SK-N-SH treated with all-trans-retinoic acid at 6 μM for 48 hours (cell line): ENCODE measurements at regions not wholly inside any gene's neighbourhood (a gene's known extent, or its start where the extent isn't known, plus 50 kb on each side); places are given as distances from the start of the nearest gene placed in this dataset.

ENCODE experiments used
- ATAC-seq: fragments of 200-7000 bp; cut with Tn5 transposase; 3 replicates; pipeline ENCODE4 v1.9.1; 2020; ENCODE audit warnings: mild to moderate bottlenecking, moderate library complexity
- ARNTL ChIP-seq: fragments of 450-650 bp; formaldehyde crosslinking; IDR thresholded peaks from 2 replicates; pipeline ENCODE4 v1.5.0; 2020; ENCODE audit warnings: low read depth, mild to moderate bottlenecking, moderate library complexity, borderline replicate concordance
- CREB5 ChIP-seq: fragments of 250-450 bp; sonication (Bioruptor Pico); IDR thresholded peaks from 2 replicates; pipeline ENCODE4 v1.5.1; 2020; ENCODE audit warnings: low read depth, mild to moderate bottlenecking, moderate library complexity
- CSDC2 ChIP-seq: fragments of 250-450 bp; sonication (Bioruptor Pico); IDR thresholded peaks from 2 replicates; pipeline ENCODE4 v1.5.0; 2020; ENCODE audit warnings: mild to moderate bottlenecking, moderate library complexity
- CSRNP3 ChIP-seq: fragments of 250-450 bp; sonication (Bioruptor Pico); IDR thresholded peaks from 2 replicates; pipeline ENCODE4 v1.5.1; 2021; ENCODE audit warnings: mild to moderate bottlenecking, moderate library complexity
- ESRRG ChIP-seq: fragments of 250-450 bp; sonication (Bioruptor Pico); IDR thresholded peaks from 2 replicates; pipeline ENCODE4 v1.6.1; 2021; ENCODE audit warnings: mild to moderate bottlenecking
- GLIS3 ChIP-seq: fragments of 250-450 bp; sonication (Bioruptor Pico); IDR thresholded peaks from 2 replicates; pipeline ENCODE4 v1.5.0; 2020; ENCODE audit warnings: mild to moderate bottlenecking, moderate library complexity
- ISL1 ChIP-seq: fragments of 250-450 bp; sonication (Bioruptor Pico); IDR thresholded peaks from 2 replicates; pipeline ENCODE4 v2.1.2; 2022; ENCODE audit warnings: mild to moderate bottlenecking, moderate library complexity
- OSR1 ChIP-seq: fragments of 250-450 bp; sonication (Bioruptor Pico); IDR thresholded peaks from 2 replicates; pipeline ENCODE4 v1.8.0; 2022; ENCODE audit warnings: moderate library complexity, mild to moderate bottlenecking, inconsistent platforms
- PATZ1 ChIP-seq: fragments of 250-450 bp; sonication (Bioruptor Pico); IDR thresholded peaks from 2 replicates; pipeline ENCODE4 v1.8.0; 2020; ENCODE audit warnings: mild to moderate bottlenecking, moderate library complexity, borderline replicate concordance
- POU6F1 ChIP-seq: fragments of 250-450 bp; sonication (Bioruptor Pico); IDR thresholded peaks from 2 replicates; pipeline ENCODE4 v1.8.0; 2021; ENCODE audit warnings: low read depth, mild to moderate bottlenecking, moderate library complexity, borderline replicate concordance
- PPARA ChIP-seq: fragments of 250-450 bp; sonication (Bioruptor Pico); IDR thresholded peaks from 2 replicates; pipeline ENCODE4 v1.5.0; 2020; ENCODE audit warnings: mild to moderate bottlenecking, borderline replicate concordance
- SNAI2 ChIP-seq: fragments of 250-450 bp; sonication (Bioruptor Pico); IDR thresholded peaks from 2 replicates; pipeline ENCODE4 v1.5.0; 2020; ENCODE audit warnings: mild to moderate bottlenecking, moderate library complexity
- TCF4 ChIP-seq: fragments of 250-450 bp; sonication (Bioruptor Pico); IDR thresholded peaks from 2 replicates; pipeline ENCODE4 v1.8.0; 2021; ENCODE audit warnings: mild to moderate bottlenecking, moderate library complexity, borderline replicate concordance
- TOX ChIP-seq: fragments of 250-450 bp; sonication (Bioruptor Pico); IDR thresholded peaks from 2 replicates; pipeline ENCODE4 v1.8.0; 2021; ENCODE audit warnings: mild to moderate bottlenecking, moderate library complexity, borderline replicate concordance
- TSHZ2 ChIP-seq: fragments of 250-450 bp; sonication (Bioruptor Pico); IDR thresholded peaks from 2 replicates; pipeline ENCODE4 v1.5.0; 2020; ENCODE audit warnings: mild to moderate bottlenecking, moderate library complexity
- ZC3H10 ChIP-seq: fragments of 250-450 bp; sonication (Bioruptor Pico); IDR thresholded peaks from 2 replicates; pipeline ENCODE4 v1.5.1; 2021; ENCODE audit warnings: mild to moderate bottlenecking, moderate library complexity
- ZFP3 ChIP-seq: fragments of 250-450 bp; sonication (Bioruptor Pico); IDR thresholded peaks from 2 replicates; pipeline ENCODE4 v1.5.0; 2020; ENCODE audit warnings: mild to moderate bottlenecking, moderate library complexity
- ZFP30 ChIP-seq: fragments of 450-650 bp; formaldehyde crosslinking; IDR thresholded peaks from 2 replicates; pipeline ENCODE4 v1.5.0; 2022; ENCODE audit warnings: mild to moderate bottlenecking, moderate library complexity
- ZNF565 ChIP-seq: fragments of 450-650 bp; formaldehyde crosslinking; conservative IDR thresholded peaks from 2 replicates; pipeline ENCODE4 v1.5.0; 2020; ENCODE audit warnings: low read depth, mild to moderate bottlenecking, moderate library complexity
- ZNF70 ChIP-seq: fragments of 450-650 bp; formaldehyde crosslinking; IDR thresholded peaks from 2 replicates; pipeline ENCODE4 v1.5.0; 2020; ENCODE audit warnings: mild to moderate bottlenecking, moderate library complexity
- ZNF8 ChIP-seq: fragments of 450-650 bp; formaldehyde crosslinking; IDR thresholded peaks from 2 replicates; pipeline ENCODE4 v1.5.0; 2020; ENCODE audit warnings: mild to moderate bottlenecking, moderate library complexity

GRCh38 chr3:144343343-144343742, 371.7 kb downstream of the DIPK2A start:
- no peak for ATAC-seq

GRCh38 chr3:144343777-144344176, 372.2 kb downstream of the DIPK2A start:
- no peak for ATAC-seq
- no peak for TF ChIP-seq ZC3H10
- no peak for TF ChIP-seq ZNF70
- TF ChIP-seq PPARA (CRISPR knock-in tag): no peak
- TF ChIP-seq ZNF565: no peak
- TF ChIP-seq GLIS3 (CRISPR knock-in tag): no peak
- TF ChIP-seq ISL1 (CRISPR knock-in tag): no peak
- TF ChIP-seq ZFP3 (CRISPR knock-in tag): no peak
- no peak for TF ChIP-seq ZNF8 (CRISPR knock-in tag)
- TF ChIP-seq TOX (CRISPR knock-in tag): no peak
- TF ChIP-seq POU6F1 (CRISPR knock-in tag): no peak

More at GRCh38 chr3:144343343-144343742, 371.7 kb downstream of the DIPK2A start:
- TF ChIP-seq CREB5 (CRISPR knock-in tag) (no peak), ZNF8 (CRISPR knock-in tag) (no peak), ZNF565 (no peak), PPARA (CRISPR knock-in tag) (no peak), ISL1 (CRISPR knock-in tag) (no peak), TSHZ2 (CRISPR knock-in tag) (no peak), CSRNP3 (CRISPR knock-in tag) (no peak), ESRRG (CRISPR knock-in tag) (no peak), SNAI2 (CRISPR knock-in tag) (no peak), ZFP3 (CRISPR knock-in tag) (no peak), OSR1 (CRISPR knock-in tag) (no peak), ARNTL (CRISPR knock-in tag) (no peak), TOX (CRISPR knock-in tag) (no peak), ZFP30 (CRISPR knock-in tag) (no peak), ZC3H10 (no peak), TCF4 (CRISPR knock-in tag) (no peak), POU6F1 (CRISPR knock-in tag) (no peak), CSDC2 (CRISPR knock-in tag) (no peak), GLIS3 (CRISPR knock-in tag) (no peak), PATZ1 (CRISPR knock-in tag) (no peak)
- TF ChIP-seq, all 23 proteins: peak for 0
